HepG2 (cell line): ENCODE measurements at regions not wholly inside any gene's neighbourhood (a gene's known extent, or its start where the extent isn't known, plus 50 kb on each side); places are given as distances from the start of the nearest gene placed in this dataset.

ENCODE experiments used
- ATAC-seq: fragments of 200-7000 bp; cut with Tn5 transposase; 3 replicates; pipeline ENCODE4 v1.9.1; 2020; ENCODE audit warnings: mild to moderate bottlenecking, moderate library complexity
- BruUV-seq: library from RNA; stranded (reverse); fragments of 400-500 nt; replicated peaks from 2 replicates; lab custom pipeline; 2021; lab: Mats Ljungman, UMichigan
- CTCF ChIA-PET: fragments of 300-600 bp; formaldehyde crosslinking; extraction: SDS; loops from one replicate; lab custom pipeline; 2021; ENCODE audit warnings: low total read pairs, inconsistent platforms, low intra/inter-chr PET ratio; lab: Yijun Ruan, JAX
- POLR2A ChIA-PET: fragments of 350-600 bp; sonication (Branson Sonifier 250); formaldehyde crosslinking; loops from one replicate; lab custom pipeline; 2020; ENCODE audit warnings: antibody characterized with exemption, inconsistent platforms; lab: Yijun Ruan, JAX
- DNase-seq: peaks from one replicate; pipeline ENCODE4 v3.0.0-alpha.2; 2015; ENCODE audit warnings: low spot score
- FAIRE-seq: peaks from 3 replicates; lab custom pipeline; 2011; peaks lifted over from hg19 to GRCh38; lab: Jason Lieb, UNC
- H2AFZ ChIP-seq: one replicate; pipeline ENCODE4 v1.6.1; 2011; ENCODE audit warnings: low read length, inconsistent platforms
- H3K27ac ChIP-seq: fragments of 300-600 bp; 3 replicates; pipeline ENCODE4 v1.8.0; 2011; ENCODE audit warnings: mixed run types, mild to moderate bottlenecking, mixed read lengths, low read length, inconsistent platforms; ENCODE audit not compliant: insufficient read depth; ENCODE audit errors: extremely low read length
- H3K27me3 ChIP-seq, 2 experiments: fragments of 200-600 bp in 1 of 2; 2 replicates in 1 of 2; 3 replicates in 1 of 2; pipeline versions ENCODE4 v1.6.0 to v1.8.0; 2011; ENCODE audit warnings: low read length in 2 of 2, mild to moderate bottlenecking in 2 of 2, moderate library complexity in 2 of 2, inconsistent platforms in 1 of 2; ENCODE audit not compliant: insufficient read depth in 2 of 2, control insufficient read depth in 1 of 2
- H3K36me3 ChIP-seq, 2 experiments: fragments of 200-600 bp in 1 of 2; replicated peaks in 1 of 2; 2 replicates in 1 of 2; 3 replicates in 1 of 2; pipeline versions ENCODE4 v1.5.1 to v1.8.0; 2011; ENCODE audit warnings: low read length in 2 of 2, inconsistent platforms in 1 of 2; ENCODE audit not compliant: insufficient read depth in 2 of 2, control insufficient read depth in 1 of 2
- H3K4me1 ChIP-seq: 2 replicates; pipeline ENCODE4 v1.5.1; 2012; ENCODE audit warnings: low read length, inconsistent platforms; ENCODE audit not compliant: insufficient read depth
- H3K4me2 ChIP-seq: 2 replicates; pipeline ENCODE4 v1.6.0; 2011; ENCODE audit warnings: low read depth, low read length, inconsistent platforms
- H3K4me3 ChIP-seq, 3 experiments: fragments of 200-600 bp in 1 of 3; sonication (generic), shearing (Covaris generic) in 1 of 3; replicated peaks in 1 of 3; 2 replicates each; pipeline ENCODE4 v1.5.1; 2011 to 2016; ENCODE audit warnings: low read length in 3 of 3, inconsistent platforms in 2 of 3, low read depth in 2 of 3, mild to moderate bottlenecking in 2 of 3, control low read depth in 1 of 3, mixed read lengths in 1 of 3; ENCODE audit not compliant: insufficient read depth in 1 of 3
- H3K79me2 ChIP-seq: one replicate; pipeline ENCODE4 v1.6.1; 2011; ENCODE audit warnings: low read length, inconsistent platforms; ENCODE audit not compliant: insufficient read depth
- H3K9ac ChIP-seq: 2 replicates; pipeline ENCODE4 v1.6.0; 2011; ENCODE audit warnings: mild to moderate bottlenecking, low read depth, low read length, inconsistent platforms; ENCODE audit not compliant: insufficient read depth
- H3K9me3 ChIP-seq: 2 replicates; pipeline ENCODE4 v1.5.1; 2012; ENCODE audit warnings: mild to moderate bottlenecking, low read length
- H4K20me1 ChIP-seq: 2 replicates; pipeline ENCODE4 v1.6.0; 2011; ENCODE audit warnings: inconsistent platforms, mild to moderate bottlenecking, low read length, moderate library complexity; ENCODE audit not compliant: insufficient read depth
- HOXA3 ChIP-seq: sonication (generic); formaldehyde crosslinking; IDR thresholded peaks from 2 replicates; pipeline ENCODE4 v1.5.0; 2020; ENCODE audit warnings: missing genetic modification reagents
- KLF6 ChIP-seq: IDR thresholded peaks from 2 replicates; pipeline ENCODE4 v1.8.0; 2016; ENCODE audit warnings: missing biosample characterization, missing genetic modification reagents
- MED13 ChIP-seq: sonication (generic); formaldehyde crosslinking; IDR thresholded peaks from 2 replicates; pipeline ENCODE4 v1.5.0; 2020; ENCODE audit warnings: missing genetic modification reagents
- NFRKB ChIP-seq: fragments of 450-650 bp; IDR thresholded peaks from 2 replicates; pipeline ENCODE4 v1.6.1; 2017
- RELA ChIP-seq: sonication (generic); formaldehyde crosslinking; IDR thresholded peaks from 2 replicates; pipeline ENCODE4 v1.4.0; 2020; ENCODE audit warnings: missing genetic modification reagents
- ZNF274 ChIP-seq: sonication (generic); formaldehyde crosslinking; IDR thresholded peaks from 2 replicates; pipeline ENCODE4 v1.5.1; 2020; ENCODE audit warnings: mild to moderate bottlenecking, missing genetic modification reagents
- ZNF672 ChIP-seq: sonication (generic); formaldehyde crosslinking; IDR thresholded peaks from 2 replicates; pipeline ENCODE4 v1.8.1; 2022; ENCODE audit warnings: missing genetic modification reagents
- ZNF777 ChIP-seq: sonication (generic); formaldehyde crosslinking; IDR thresholded peaks from 2 replicates; pipeline ENCODE4 v1.4.0; 2020; ENCODE audit warnings: missing genetic modification reagents
- ZSCAN20 ChIP-seq: sonication (generic); formaldehyde crosslinking; IDR thresholded peaks from 2 replicates; pipeline ENCODE4 v1.4.0; 2020; ENCODE audit warnings: missing genetic modification reagents, mild to moderate bottlenecking, borderline replicate concordance
- WGBS: methylation state at CpG from one replicate; pipeline ENCODE4 v1.1.6; 2017; ENCODE audit warnings: low lambda C conversion rate; 5-methylcytosine and 5-hydroxymethylcytosine counted together
- in situ Hi-C: cut with HindIII; loops from 2 replicates; pipeline ENCODE4 v1.10.0; 2017; ENCODE audit warnings: low pct_unique_long_range_greater_than_20kb; ENCODE audit not compliant: extremely low pct_ligation_motif_present
- intact Hi-C: fragments of 100-400 bp; cut with micrococcal nuclease; formaldehyde crosslinking; loops from one replicate; pipeline ENCODE4 v1.10.0; 2022; ENCODE audit not compliant: unreplicated experiment
- TF ChIP-seq, protein P1 (sequence below): sonication (generic); formaldehyde crosslinking; IDR thresholded peaks from 2 replicates; pipeline ENCODE4 v1.5.1; 2020; ENCODE audit warnings: mild to moderate bottlenecking, missing genetic modification reagents, borderline replicate concordance
- TF ChIP-seq, protein P2 (sequence below): sonication (generic); formaldehyde crosslinking; IDR thresholded peaks from 2 replicates; pipeline ENCODE4 v1.4.0; 2020; ENCODE audit warnings: missing genetic modification reagents
- TF ChIP-seq, protein P3 (sequence below): sonication (generic); formaldehyde crosslinking; IDR thresholded peaks from 2 replicates; pipeline ENCODE4 v1.4.0; 2020; ENCODE audit warnings: missing genetic modification reagents
- TF ChIP-seq, protein P4 (sequence below): sonication (generic); formaldehyde crosslinking; conservative IDR thresholded peaks from 2 replicates; pipeline ENCODE4 v1.4.0; 2020; ENCODE audit warnings: mild to moderate bottlenecking, missing genetic modification reagents, moderate library complexity

DNA sequence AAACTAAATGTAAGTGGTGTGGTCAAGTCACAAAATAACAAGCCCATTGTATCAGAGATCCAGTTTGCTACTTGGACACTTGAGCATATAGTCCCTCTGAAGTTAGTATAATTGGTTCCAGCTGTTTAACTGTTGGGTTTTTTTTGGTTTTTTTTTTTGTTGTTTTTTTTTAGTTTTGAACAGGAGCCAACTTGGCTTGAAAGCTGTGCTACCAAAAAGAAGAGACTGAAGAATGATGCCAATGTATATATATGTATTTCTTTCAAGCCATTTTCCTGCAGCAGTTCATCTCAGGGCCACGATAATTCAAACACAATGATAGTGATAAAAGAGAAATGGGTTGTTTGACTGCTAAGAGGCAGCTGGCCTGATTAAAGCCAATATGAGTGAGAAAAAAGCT, 138.3 kb downstream of the PCDH18 start:
- no peaks in the 10 kb centered on the region for H3K79me2 ChIP-seq
- no peak overlapping the region for H3K4me3 ChIP-seq
- H3K27me3 ChIP-seq = no peaks in the 10 kb centered on the region
- H4K20me1 ChIP-seq = no peaks in the 10 kb centered on the region
- no peak overlapping the region for H3K4me2 ChIP-seq
- no peak for TF ChIP-seq ZNF672 (CRISPR knock-in tag)
- TF ChIP-seq, protein P1, sequence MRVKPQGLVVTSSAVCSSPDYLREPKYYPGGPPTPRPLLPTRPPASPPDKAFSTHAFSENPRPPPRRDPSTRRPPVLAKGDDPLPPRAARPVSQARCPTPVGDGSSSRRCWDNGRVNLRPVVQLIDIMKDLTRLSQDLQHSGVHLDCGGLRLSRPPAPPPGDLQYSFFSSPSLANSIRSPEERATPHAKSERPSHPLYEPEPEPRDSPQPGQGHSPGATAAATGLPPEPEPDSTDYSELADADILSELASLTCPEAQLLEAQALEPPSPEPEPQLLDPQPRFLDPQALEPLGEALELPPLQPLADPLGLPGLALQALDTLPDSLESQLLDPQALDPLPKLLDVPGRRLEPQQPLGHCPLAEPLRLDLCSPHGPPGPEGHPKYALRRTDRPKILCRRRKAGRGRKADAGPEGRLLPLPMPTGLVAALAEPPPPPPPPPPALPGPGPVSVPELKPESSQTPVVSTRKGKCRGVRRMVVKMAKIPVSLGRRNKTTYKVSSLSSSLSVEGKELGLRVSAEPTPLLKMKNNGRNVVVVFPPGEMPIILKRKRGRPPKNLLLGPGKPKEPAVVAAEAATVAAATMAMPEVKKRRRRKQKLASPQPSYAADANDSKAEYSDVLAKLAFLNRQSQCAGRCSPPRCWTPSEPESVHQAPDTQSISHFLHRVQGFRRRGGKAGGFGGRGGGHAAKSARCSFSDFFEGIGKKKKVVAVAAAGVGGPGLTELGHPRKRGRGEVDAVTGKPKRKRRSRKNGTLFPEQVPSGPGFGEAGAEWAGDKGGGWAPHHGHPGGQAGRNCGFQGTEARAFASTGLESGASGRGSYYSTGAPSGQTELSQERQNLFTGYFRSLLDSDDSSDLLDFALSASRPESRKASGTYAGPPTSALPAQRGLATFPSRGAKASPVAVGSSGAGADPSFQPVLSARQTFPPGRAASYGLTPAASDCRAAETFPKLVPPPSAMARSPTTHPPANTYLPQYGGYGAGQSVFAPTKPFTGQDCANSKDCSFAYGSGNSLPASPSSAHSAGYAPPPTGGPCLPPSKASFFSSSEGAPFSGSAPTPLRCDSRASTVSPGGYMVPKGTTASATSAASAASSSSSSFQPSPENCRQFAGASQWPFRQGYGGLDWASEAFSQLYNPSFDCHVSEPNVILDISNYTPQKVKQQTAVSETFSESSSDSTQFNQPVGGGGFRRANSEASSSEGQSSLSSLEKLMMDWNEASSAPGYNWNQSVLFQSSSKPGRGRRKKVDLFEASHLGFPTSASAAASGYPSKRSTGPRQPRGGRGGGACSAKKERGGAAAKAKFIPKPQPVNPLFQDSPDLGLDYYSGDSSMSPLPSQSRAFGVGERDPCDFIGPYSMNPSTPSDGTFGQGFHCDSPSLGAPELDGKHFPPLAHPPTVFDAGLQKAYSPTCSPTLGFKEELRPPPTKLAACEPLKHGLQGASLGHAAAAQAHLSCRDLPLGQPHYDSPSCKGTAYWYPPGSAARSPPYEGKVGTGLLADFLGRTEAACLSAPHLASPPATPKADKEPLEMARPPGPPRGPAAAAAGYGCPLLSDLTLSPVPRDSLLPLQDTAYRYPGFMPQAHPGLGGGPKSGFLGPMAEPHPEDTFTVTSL = no peak
- no peak for TF ChIP-seq HOXA3 (CRISPR knock-in tag)
- no peak for TF ChIP-seq ZNF777 (CRISPR knock-in tag)
- TF ChIP-seq, protein P2, sequence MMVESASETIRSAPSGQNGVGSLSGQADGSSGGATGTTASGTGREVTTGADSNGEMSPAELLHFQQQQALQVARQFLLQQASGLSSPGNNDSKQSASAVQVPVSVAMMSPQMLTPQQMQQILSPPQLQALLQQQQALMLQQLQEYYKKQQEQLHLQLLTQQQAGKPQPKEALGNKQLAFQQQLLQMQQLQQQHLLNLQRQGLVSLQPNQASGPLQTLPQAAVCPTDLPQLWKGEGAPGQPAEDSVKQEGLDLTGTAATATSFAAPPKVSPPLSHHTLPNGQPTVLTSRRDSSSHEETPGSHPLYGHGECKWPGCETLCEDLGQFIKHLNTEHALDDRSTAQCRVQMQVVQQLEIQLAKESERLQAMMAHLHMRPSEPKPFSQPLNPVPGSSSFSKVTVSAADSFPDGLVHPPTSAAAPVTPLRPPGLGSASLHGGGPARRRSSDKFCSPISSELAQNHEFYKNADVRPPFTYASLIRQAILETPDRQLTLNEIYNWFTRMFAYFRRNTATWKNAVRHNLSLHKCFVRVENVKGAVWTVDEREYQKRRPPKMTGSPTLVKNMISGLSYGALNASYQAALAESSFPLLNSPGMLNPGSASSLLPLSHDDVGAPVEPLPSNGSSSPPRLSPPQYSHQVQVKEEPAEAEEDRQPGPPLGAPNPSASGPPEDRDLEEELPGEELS (CRISPR knock-in tag) = no peak
- no peak for TF ChIP-seq ZNF274
- TF ChIP-seq, protein P3, sequence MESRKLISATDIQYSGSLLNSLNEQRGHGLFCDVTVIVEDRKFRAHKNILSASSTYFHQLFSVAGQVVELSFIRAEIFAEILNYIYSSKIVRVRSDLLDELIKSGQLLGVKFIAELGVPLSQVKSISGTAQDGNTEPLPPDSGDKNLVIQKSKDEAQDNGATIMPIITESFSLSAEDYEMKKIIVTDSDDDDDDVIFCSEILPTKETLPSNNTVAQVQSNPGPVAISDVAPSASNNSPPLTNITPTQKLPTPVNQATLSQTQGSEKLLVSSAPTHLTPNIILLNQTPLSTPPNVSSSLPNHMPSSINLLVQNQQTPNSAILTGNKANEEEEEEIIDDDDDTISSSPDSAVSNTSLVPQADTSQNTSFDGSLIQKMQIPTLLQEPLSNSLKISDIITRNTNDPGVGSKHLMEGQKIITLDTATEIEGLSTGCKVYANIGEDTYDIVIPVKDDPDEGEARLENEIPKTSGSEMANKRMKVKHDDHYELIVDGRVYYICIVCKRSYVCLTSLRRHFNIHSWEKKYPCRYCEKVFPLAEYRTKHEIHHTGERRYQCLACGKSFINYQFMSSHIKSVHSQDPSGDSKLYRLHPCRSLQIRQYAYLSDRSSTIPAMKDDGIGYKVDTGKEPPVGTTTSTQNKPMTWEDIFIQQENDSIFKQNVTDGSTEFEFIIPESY = no peak
- no peak for TF ChIP-seq RELA (CRISPR knock-in tag)
- no peak for TF ChIP-seq NFRKB
- TF ChIP-seq, protein P4, sequence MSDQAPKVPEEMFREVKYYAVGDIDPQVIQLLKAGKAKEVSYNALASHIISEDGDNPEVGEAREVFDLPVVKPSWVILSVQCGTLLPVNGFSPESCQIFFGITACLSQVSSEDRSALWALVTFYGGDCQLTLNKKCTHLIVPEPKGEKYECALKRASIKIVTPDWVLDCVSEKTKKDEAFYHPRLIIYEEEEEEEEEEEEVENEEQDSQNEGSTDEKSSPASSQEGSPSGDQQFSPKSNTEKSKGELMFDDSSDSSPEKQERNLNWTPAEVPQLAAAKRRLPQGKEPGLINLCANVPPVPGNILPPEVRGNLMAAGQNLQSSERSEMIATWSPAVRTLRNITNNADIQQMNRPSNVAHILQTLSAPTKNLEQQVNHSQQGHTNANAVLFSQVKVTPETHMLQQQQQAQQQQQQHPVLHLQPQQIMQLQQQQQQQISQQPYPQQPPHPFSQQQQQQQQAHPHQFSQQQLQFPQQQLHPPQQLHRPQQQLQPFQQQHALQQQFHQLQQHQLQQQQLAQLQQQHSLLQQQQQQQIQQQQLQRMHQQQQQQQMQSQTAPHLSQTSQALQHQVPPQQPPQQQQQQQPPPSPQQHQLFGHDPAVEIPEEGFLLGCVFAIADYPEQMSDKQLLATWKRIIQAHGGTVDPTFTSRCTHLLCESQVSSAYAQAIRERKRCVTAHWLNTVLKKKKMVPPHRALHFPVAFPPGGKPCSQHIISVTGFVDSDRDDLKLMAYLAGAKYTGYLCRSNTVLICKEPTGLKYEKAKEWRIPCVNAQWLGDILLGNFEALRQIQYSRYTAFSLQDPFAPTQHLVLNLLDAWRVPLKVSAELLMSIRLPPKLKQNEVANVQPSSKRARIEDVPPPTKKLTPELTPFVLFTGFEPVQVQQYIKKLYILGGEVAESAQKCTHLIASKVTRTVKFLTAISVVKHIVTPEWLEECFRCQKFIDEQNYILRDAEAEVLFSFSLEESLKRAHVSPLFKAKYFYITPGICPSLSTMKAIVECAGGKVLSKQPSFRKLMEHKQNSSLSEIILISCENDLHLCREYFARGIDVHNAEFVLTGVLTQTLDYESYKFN (CRISPR knock-in tag) = no peak
- no peak for TF ChIP-seq MED13 (CRISPR knock-in tag)
- no peak for TF ChIP-seq KLF6 (CRISPR knock-in tag)
- TF ChIP-seq ZSCAN20 (CRISPR knock-in tag) = no peak
- ATAC-seq = no peak
- no peak overlapping the region for H2AFZ ChIP-seq
- no TSS peak for BruUV-seq
- H3K4me1 ChIP-seq = no peaks in the 10 kb centered on the region
- DNase-seq = no peak
- no peak for FAIRE-seq
- in situ Hi-C loops (no loop called here), intact Hi-C loops (no loop called here)
- ChIA-PET CTCF (no interaction called here), POLR2A (no interaction called here)
- H3K36me3 ChIP-seq = no peaks in the 10 kb centered on the region
- 4% methylated on average over 1 of the region's 1 CpG for WGBS
- H3K9me3 ChIP-seq = no peaks in the 10 kb centered on the region
- H3K9ac ChIP-seq = no peak overlapping the region
- no peak overlapping the region for H3K27ac ChIP-seq
